Liver (tissue), 8 donors: ENCODE measurements at regions not wholly inside any gene's neighbourhood (a gene's known extent, or its start where the extent isn't known, plus 50 kb on each side); places are given as distances from the start of the nearest gene placed in this dataset.

Source experiments
- DNase-seq: peaks from one replicate; pipeline ENCODE4 v3.0.0-alpha.2; 2017; ENCODE audit warnings: low spot score
- H3K27ac ChIP-seq, 2 donors: one replicate each; pipeline ENCODE4 v1.7.0; 2013; ENCODE audit warnings: inconsistent platforms in 2 of 2, low read length in 2 of 2, control low read depth in 1 of 2, low read depth in 1 of 2, mild to moderate bottlenecking in 1 of 2
- H3K27me3 ChIP-seq, 4 donors: one replicate each; pipeline versions ENCODE4 v1.6.1 to v1.7.0; 2013; ENCODE audit warnings: low read length in 3 of 4, inconsistent platforms in 1 of 4, mild to moderate bottlenecking in 1 of 4, moderate library complexity in 1 of 4; ENCODE audit not compliant: control insufficient read depth in 4 of 4, insufficient read depth in 4 of 4
- H3K36me3 ChIP-seq, 4 donors: one replicate each; pipeline versions ENCODE4 v1.6.1 to v1.7.0; 2013; ENCODE audit warnings: low read length in 3 of 4, mild to moderate bottlenecking in 3 of 4, low read depth in 1 of 4, moderate library complexity in 1 of 4; ENCODE audit not compliant: control insufficient read depth in 4 of 4, insufficient read depth in 3 of 4
- H3K4me1 ChIP-seq, 4 donors: one replicate each; pipeline versions ENCODE4 v1.6.1 to v1.7.0; 2013; ENCODE audit warnings: low read length in 3 of 4, mild to moderate bottlenecking in 3 of 4, moderate library complexity in 1 of 4; ENCODE audit not compliant: control insufficient read depth in 4 of 4, insufficient read depth in 4 of 4
- H3K4me3 ChIP-seq, 3 donors: one replicate each; pipeline versions ENCODE4 v1.6.1 to v1.7.0; 2013; ENCODE audit warnings: low read length in 3 of 3, control low read depth in 1 of 3, low read depth in 1 of 3, mild to moderate bottlenecking in 1 of 3
- H3K9ac ChIP-seq, 2 donors: one replicate each; pipeline ENCODE4 v1.7.0; 2013; ENCODE audit warnings: low read length in 2 of 2, mild to moderate bottlenecking in 2 of 2, moderate library complexity in 2 of 2, control low read depth in 1 of 2, low read depth in 1 of 2
- H3K9me3 ChIP-seq, 4 donors: one replicate each; pipeline versions ENCODE4 v1.6.1 to v1.7.0; 2013; ENCODE audit warnings: low read length in 3 of 4; ENCODE audit not compliant: control insufficient read depth in 4 of 4
- EGR1 ChIP-seq, 2 donors: IDR thresholded peaks; 2 replicates each; pipeline ENCODE4 v1.6.1; 2016 to 2018; ENCODE audit warnings: antibody characterized with exemption in 2 of 2, low read depth in 2 of 2
- FOXA1 ChIP-seq: IDR thresholded peaks from 2 replicates; pipeline ENCODE4 v1.6.1; 2016; ENCODE audit warnings: antibody characterized with exemption
- GABPA ChIP-seq, 2 donors: IDR thresholded peaks in 1 of 2; conservative IDR thresholded peaks in 1 of 2; 2 replicates each; pipeline ENCODE4 v1.6.1; 2016; ENCODE audit warnings: antibody characterized with exemption in 2 of 2, mild to moderate bottlenecking in 1 of 2, moderate library complexity in 1 of 2
- HNF4A ChIP-seq, 2 donors: conservative IDR thresholded peaks; 2 replicates each; pipeline ENCODE4 v1.6.1; 2016; ENCODE audit warnings: antibody characterized with exemption in 2 of 2, mild to moderate bottlenecking in 2 of 2
- HNF4G ChIP-seq: IDR thresholded peaks from 2 replicates; pipeline ENCODE4 v1.6.1; 2016; ENCODE audit warnings: antibody characterized with exemption
- NR2F2 ChIP-seq: IDR thresholded peaks from 2 replicates; pipeline ENCODE4 v1.6.1; 2016; ENCODE audit warnings: antibody characterized with exemption
- RAD21 ChIP-seq, 2 donors: IDR thresholded peaks; 2 replicates each; pipeline ENCODE4 v1.6.1; 2016; ENCODE audit warnings: antibody characterized with exemption in 2 of 2, mild to moderate bottlenecking in 2 of 2
- RXRA ChIP-seq, 2 donors: IDR thresholded peaks; 2 replicates each; pipeline ENCODE4 v1.6.1; 2017 to 2018; ENCODE audit warnings: antibody characterized with exemption in 2 of 2, mild to moderate bottlenecking in 1 of 2
- YY1 ChIP-seq: IDR thresholded peaks from 2 replicates; pipeline ENCODE4 v1.6.1; 2016; ENCODE audit warnings: antibody characterized with exemption, mild to moderate bottlenecking
- WGBS: extraction: QIAGEN DNeasy Blood & Tissue Kit; methylation state at CpG from one replicate; pipeline ENCODE4 v1.1.7; 2013; 5-methylcytosine and 5-hydroxymethylcytosine counted together
- TF ChIP-seq, protein P1 (sequence below): IDR thresholded peaks from 2 replicates; pipeline ENCODE4 v1.6.1; 2016; ENCODE audit warnings: antibody characterized with exemption
- TF ChIP-seq, protein P2 (sequence below): IDR thresholded peaks from 2 replicates; pipeline ENCODE4 v1.6.1; 2016; ENCODE audit warnings: antibody characterized with exemption
- TF ChIP-seq, protein P3 (sequence below): IDR thresholded peaks from 2 replicates; pipeline ENCODE4 v1.6.1; 2016; ENCODE audit warnings: antibody characterized with exemption, mild to moderate bottlenecking
- TF ChIP-seq, protein P4 (sequence below): fragments of 150-350 bp; IDR thresholded peaks from 2 replicates; pipeline ENCODE4 v1.5.1; 2017; ENCODE audit warnings: improper control_type of control experiment, low read depth, low read length; ENCODE audit not compliant: missing input control
- TF ChIP-seq, protein P5 (sequence below): IDR thresholded peaks from 2 replicates; pipeline ENCODE4 v1.6.1; 2016; ENCODE audit warnings: antibody characterized with exemption
- donor health status: healthy.
- donor health status: healthy.
- donor health status: healthy.
- donor health status: healthy.
- donor health status: healthy.

DNA sequence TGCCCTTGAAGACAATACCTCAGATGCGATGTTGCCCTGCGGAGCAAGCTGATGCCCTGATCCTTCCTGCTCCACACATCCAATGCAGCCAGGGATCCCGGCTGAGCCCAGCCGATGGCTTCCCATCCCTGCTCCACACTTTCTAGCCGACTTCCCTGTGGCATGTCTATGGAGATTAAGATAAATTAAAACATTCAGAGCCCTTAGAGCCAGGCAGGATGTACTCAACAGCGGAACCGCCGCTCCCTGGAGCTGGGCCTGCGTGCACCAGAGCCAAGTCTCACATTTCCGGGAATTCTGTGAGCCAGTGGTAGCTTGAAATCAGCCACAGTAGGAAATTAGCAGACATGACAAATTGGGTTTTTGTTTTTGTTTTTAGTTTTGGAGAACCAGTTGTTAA lies 620.6 kb downstream of the GALR1 start:
- no peak overlapping the region for H3K9ac ChIP-seq
- H3K27ac ChIP-seq, result no peak overlapping the region
- peaks cover 0 to 4% (median 0%) of the 10 kb centered on the region in 4 donors for H3K27me3 ChIP-seq
- H3K36me3 ChIP-seq, result no peaks in the 10 kb centered on the region
- H3K9me3 ChIP-seq, result no peaks in the 10 kb centered on the region
- WGBS, result 70% methylated on average over 10 of the region's 10 CpGs
- no peak overlapping the region for H3K4me3 ChIP-seq
- TF ChIP-seq, protein P1, sequence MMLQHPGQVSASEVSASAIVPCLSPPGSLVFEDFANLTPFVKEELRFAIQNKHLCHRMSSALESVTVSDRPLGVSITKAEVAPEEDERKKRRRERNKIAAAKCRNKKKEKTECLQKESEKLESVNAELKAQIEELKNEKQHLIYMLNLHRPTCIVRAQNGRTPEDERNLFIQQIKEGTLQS, result no peak
- TF ChIP-seq, protein P2, sequence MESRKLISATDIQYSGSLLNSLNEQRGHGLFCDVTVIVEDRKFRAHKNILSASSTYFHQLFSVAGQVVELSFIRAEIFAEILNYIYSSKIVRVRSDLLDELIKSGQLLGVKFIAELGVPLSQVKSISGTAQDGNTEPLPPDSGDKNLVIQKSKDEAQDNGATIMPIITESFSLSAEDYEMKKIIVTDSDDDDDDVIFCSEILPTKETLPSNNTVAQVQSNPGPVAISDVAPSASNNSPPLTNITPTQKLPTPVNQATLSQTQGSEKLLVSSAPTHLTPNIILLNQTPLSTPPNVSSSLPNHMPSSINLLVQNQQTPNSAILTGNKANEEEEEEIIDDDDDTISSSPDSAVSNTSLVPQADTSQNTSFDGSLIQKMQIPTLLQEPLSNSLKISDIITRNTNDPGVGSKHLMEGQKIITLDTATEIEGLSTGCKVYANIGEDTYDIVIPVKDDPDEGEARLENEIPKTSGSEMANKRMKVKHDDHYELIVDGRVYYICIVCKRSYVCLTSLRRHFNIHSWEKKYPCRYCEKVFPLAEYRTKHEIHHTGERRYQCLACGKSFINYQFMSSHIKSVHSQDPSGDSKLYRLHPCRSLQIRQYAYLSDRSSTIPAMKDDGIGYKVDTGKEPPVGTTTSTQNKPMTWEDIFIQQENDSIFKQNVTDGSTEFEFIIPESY, result no peak
- TF ChIP-seq FOXA1, result no peak
- no peak for TF ChIP-seq YY1
- TF ChIP-seq, protein P3, sequence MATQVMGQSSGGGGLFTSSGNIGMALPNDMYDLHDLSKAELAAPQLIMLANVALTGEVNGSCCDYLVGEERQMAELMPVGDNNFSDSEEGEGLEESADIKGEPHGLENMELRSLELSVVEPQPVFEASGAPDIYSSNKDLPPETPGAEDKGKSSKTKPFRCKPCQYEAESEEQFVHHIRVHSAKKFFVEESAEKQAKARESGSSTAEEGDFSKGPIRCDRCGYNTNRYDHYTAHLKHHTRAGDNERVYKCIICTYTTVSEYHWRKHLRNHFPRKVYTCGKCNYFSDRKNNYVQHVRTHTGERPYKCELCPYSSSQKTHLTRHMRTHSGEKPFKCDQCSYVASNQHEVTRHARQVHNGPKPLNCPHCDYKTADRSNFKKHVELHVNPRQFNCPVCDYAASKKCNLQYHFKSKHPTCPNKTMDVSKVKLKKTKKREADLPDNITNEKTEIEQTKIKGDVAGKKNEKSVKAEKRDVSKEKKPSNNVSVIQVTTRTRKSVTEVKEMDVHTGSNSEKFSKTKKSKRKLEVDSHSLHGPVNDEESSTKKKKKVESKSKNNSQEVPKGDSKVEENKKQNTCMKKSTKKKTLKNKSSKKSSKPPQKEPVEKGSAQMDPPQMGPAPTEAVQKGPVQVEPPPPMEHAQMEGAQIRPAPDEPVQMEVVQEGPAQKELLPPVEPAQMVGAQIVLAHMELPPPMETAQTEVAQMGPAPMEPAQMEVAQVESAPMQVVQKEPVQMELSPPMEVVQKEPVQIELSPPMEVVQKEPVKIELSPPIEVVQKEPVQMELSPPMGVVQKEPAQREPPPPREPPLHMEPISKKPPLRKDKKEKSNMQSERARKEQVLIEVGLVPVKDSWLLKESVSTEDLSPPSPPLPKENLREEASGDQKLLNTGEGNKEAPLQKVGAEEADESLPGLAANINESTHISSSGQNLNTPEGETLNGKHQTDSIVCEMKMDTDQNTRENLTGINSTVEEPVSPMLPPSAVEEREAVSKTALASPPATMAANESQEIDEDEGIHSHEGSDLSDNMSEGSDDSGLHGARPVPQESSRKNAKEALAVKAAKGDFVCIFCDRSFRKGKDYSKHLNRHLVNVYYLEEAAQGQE, result no peak
- peak in 1 of 2 donors; percentile 8 for TF ChIP-seq RAD21 (IDR thresholded peaks at IDR 0.05)
- no peak for DNase-seq
- no peaks in the 10 kb centered on the region for H3K4me1 ChIP-seq

DNA sequence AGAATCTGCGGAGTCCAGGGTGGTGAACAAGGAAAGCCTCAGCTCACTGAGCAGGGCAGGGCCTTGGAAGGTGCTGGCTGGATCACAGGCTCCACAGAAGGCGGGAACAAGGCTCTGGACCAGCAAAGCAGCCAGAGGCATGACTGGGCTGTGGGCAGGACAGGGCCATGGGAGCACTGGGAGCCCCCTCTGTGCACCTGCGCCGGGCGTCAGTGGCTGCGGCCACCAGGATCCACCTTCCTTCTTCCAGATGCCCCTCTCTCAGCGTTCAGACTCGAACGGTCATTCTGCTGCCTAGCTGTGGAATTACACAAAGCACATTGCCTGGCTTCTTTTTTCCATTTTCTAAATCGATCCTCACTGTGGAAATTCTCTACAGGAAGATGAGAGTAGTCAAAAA lies 621.2 kb downstream of the GALR1 start:
- no peak overlapping the region for H3K9ac ChIP-seq
- DNase-seq, result no peak
- no peaks in the 10 kb centered on the region for H3K9me3 ChIP-seq
- H3K4me1 ChIP-seq, result no peaks in the 10 kb centered on the region
- WGBS, result 83% methylated on average over 10 of the region's 10 CpGs
- no peaks in the 10 kb centered on the region for H3K36me3 ChIP-seq
- no peak overlapping the region for H3K27ac ChIP-seq
- no peak overlapping the region for H3K4me3 ChIP-seq
- no peak for TF ChIP-seq NR2F2
- no peak for TF ChIP-seq RAD21 (IDR thresholded peaks at IDR 0.05)
- no peak for TF ChIP-seq HNF4G
- TF ChIP-seq, protein P4, sequence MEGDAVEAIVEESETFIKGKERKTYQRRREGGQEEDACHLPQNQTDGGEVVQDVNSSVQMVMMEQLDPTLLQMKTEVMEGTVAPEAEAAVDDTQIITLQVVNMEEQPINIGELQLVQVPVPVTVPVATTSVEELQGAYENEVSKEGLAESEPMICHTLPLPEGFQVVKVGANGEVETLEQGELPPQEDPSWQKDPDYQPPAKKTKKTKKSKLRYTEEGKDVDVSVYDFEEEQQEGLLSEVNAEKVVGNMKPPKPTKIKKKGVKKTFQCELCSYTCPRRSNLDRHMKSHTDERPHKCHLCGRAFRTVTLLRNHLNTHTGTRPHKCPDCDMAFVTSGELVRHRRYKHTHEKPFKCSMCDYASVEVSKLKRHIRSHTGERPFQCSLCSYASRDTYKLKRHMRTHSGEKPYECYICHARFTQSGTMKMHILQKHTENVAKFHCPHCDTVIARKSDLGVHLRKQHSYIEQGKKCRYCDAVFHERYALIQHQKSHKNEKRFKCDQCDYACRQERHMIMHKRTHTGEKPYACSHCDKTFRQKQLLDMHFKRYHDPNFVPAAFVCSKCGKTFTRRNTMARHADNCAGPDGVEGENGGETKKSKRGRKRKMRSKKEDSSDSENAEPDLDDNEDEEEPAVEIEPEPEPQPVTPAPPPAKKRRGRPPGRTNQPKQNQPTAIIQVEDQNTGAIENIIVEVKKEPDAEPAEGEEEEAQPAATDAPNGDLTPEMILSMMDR, result no peak
- TF ChIP-seq YY1, result no peak
- TF ChIP-seq EGR1 (IDR thresholded peaks at IDR 0.05; ENCODE audit: low read depth in 2 of 2), result no peak
- no peaks in the 10 kb centered on the region for H3K27me3 ChIP-seq

DNA sequence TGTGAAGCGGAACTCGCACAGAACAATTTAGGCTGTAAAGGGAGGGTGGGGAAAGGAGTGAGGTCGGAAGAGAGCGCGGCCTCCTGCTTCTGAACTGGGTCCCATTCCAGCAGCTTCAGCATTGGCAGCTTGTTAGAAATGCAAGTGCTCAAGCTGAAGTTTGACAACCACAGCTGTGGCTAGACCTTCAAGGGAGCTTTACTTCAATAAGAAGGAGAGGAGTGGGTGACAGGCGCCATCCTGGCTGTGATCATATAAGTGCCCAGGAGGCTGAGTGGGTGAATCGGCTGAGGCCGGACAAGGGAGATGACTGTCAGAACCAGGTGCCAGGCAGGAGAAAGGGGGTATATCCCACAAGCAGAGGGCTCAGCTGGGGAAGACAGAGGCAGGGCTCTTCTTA lies 622.5 kb downstream of the GALR1 start:
- DNase-seq, result no peak
- no peaks in the 10 kb centered on the region for H3K36me3 ChIP-seq
- H3K9ac ChIP-seq, result no peak overlapping the region
- H3K4me1 ChIP-seq, result no peaks in the 10 kb centered on the region
- no peaks in the 10 kb centered on the region for H3K27me3 ChIP-seq
- no peaks in the 10 kb centered on the region for H3K9me3 ChIP-seq
- 89% methylated on average over 8 of the region's 8 CpGs for WGBS
- H3K4me3 ChIP-seq, result no peak overlapping the region
- no peak overlapping the region for H3K27ac ChIP-seq
- no peak for TF ChIP-seq FOXA1
- TF ChIP-seq, protein P3, result no peak
- no peak for TF ChIP-seq RXRA (IDR thresholded peaks at IDR 0.05)
- TF ChIP-seq, protein P5, sequence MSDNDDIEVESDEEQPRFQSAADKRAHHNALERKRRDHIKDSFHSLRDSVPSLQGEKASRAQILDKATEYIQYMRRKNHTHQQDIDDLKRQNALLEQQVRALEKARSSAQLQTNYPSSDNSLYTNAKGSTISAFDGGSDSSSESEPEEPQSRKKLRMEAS, result no peak
- TF ChIP-seq, protein P2, result no peak
- TF ChIP-seq HNF4A (conservative IDR thresholded peaks at IDR 0.05), result no peak
- no peak for TF ChIP-seq GABPA (IDR thresholded peaks at IDR 0.05 in 1 of 2, conservative IDR thresholded peaks at IDR 0.05 in 1 of 2)
